Neuronal stem cell (in vitro differentiated cells): ENCODE measurements at regions not wholly inside any gene's neighbourhood (a gene's known extent, or its start where the extent isn't known, plus 50 kb on each side); places are given as distances from the start of the nearest gene placed in this dataset.

Experiments
- DNase-seq: peaks from one replicate; pipeline ENCODE4 v3.0.0-alpha.2; 2013; ENCODE audit warnings: low spot score
- H2AFZ ChIP-seq: one replicate; pipeline ENCODE4 v1.6.1; 2013; ENCODE audit warnings: mild to moderate bottlenecking, low read length, inconsistent platforms
- H2AK5ac ChIP-seq: 2 replicates; pipeline ENCODE4 v1.6.1; 2013; ENCODE audit warnings: low read depth, mild to moderate bottlenecking, inconsistent platforms, low read length, moderate library complexity, mixed read lengths
- H2BK120ac ChIP-seq: 2 replicates; pipeline ENCODE4 v1.6.1; 2013; ENCODE audit warnings: low read depth, mild to moderate bottlenecking, inconsistent platforms, low read length, moderate library complexity, mixed read lengths
- H2BK12ac ChIP-seq: one replicate; pipeline ENCODE4 v1.6.1; 2013; ENCODE audit warnings: low read length, inconsistent platforms
- H2BK15ac ChIP-seq: 2 replicates; pipeline ENCODE4 v1.6.1; 2013; ENCODE audit warnings: mild to moderate bottlenecking, low read length, inconsistent platforms, mixed read lengths
- H2BK5ac ChIP-seq: one replicate; pipeline ENCODE4 v1.6.1; 2013; ENCODE audit warnings: inconsistent platforms, mild to moderate bottlenecking, low read length, moderate library complexity
- H3K14ac ChIP-seq: one replicate; pipeline ENCODE4 v1.6.1; 2013; ENCODE audit warnings: low read length, inconsistent platforms
- H3K18ac ChIP-seq: 2 replicates; pipeline ENCODE4 v1.6.1; 2013; ENCODE audit warnings: low read length, inconsistent platforms
- H3K23ac ChIP-seq: 2 replicates; pipeline ENCODE4 v1.6.1; 2013; ENCODE audit warnings: low read depth, mild to moderate bottlenecking, mixed read lengths, low read length, inconsistent platforms; ENCODE audit not compliant: poor library complexity
- H3K27ac ChIP-seq: replicated peaks from 3 replicates; pipeline ENCODE4 v1.5.1; 2013; ENCODE audit warnings: low read length, inconsistent platforms
- H3K27me3 ChIP-seq, 3 experiments: 2 replicates each; pipeline ENCODE4 v1.6.1; 2013; ENCODE audit warnings: low read length in 3 of 3, mild to moderate bottlenecking in 2 of 3, inconsistent platforms in 1 of 3, low read depth in 1 of 3, mixed read lengths in 1 of 3, moderate library complexity in 1 of 3; ENCODE audit not compliant: control insufficient read depth in 3 of 3, insufficient read depth in 3 of 3
- H3K36me3 ChIP-seq, 2 donors: replicated peaks in 1 of 2; 2 replicates each; pipeline ENCODE4 v1.6.1; 2013; ENCODE audit warnings: low read length in 2 of 2; ENCODE audit not compliant: control insufficient read depth in 2 of 2, insufficient read depth in 2 of 2
- H3K4ac ChIP-seq: 2 replicates; pipeline ENCODE4 v1.6.1; 2013; ENCODE audit warnings: inconsistent platforms, mild to moderate bottlenecking, low read length, moderate library complexity
- H3K4me1 ChIP-seq, 2 donors: 1 replicate in 1 of 2; 2 replicates in 1 of 2; pipeline ENCODE4 v1.6.1; 2013; ENCODE audit warnings: low read length in 2 of 2, low read depth in 1 of 2; ENCODE audit not compliant: control insufficient read depth in 2 of 2, insufficient read depth in 1 of 2
- H3K4me2 ChIP-seq: one replicate; pipeline ENCODE4 v1.6.1; 2013; ENCODE audit warnings: mild to moderate bottlenecking, low read length, inconsistent platforms; ENCODE audit not compliant: insufficient read depth, poor library complexity, severe bottlenecking
- H3K4me3 ChIP-seq, 2 donors: 2 replicates each; pipeline ENCODE4 v1.5.1; 2013; ENCODE audit warnings: low read length in 2 of 2, mild to moderate bottlenecking in 2 of 2, inconsistent platforms in 1 of 2, moderate library complexity in 1 of 2
- H3K79me1 ChIP-seq: one replicate; pipeline ENCODE4 v1.6.1; 2013; ENCODE audit warnings: low read depth, mild to moderate bottlenecking, inconsistent platforms, low read length, moderate library complexity
- H3K9ac ChIP-seq: one replicate; pipeline ENCODE4 v1.6.1; 2013; ENCODE audit warnings: mild to moderate bottlenecking, low read depth, low read length, inconsistent platforms; ENCODE audit not compliant: poor library complexity
- H3K9me3 ChIP-seq, 2 donors: replicated peaks in 1 of 2; 2 replicates each; pipeline versions ENCODE3 to v1.6.1; 2013; ENCODE audit warnings: low read length in 2 of 2, mild to moderate bottlenecking in 2 of 2, inconsistent platforms in 1 of 2, low read depth in 1 of 2, mixed read lengths in 1 of 2, moderate library complexity in 1 of 2; ENCODE audit not compliant: control insufficient read depth in 2 of 2, insufficient read depth in 1 of 2
- H4K8ac ChIP-seq: one replicate; pipeline ENCODE4 v1.6.1; 2013; ENCODE audit warnings: low read depth, mild to moderate bottlenecking, inconsistent platforms, low read length, moderate library complexity
- H4K91ac ChIP-seq: one replicate; pipeline ENCODE4 v1.6.1; 2013; ENCODE audit warnings: low read length, low read depth, mild to moderate bottlenecking, inconsistent platforms; ENCODE audit not compliant: poor library complexity
- WGBS, 2 donors: extraction: QIAGEN DNeasy Blood & Tissue Kit; methylation state at CpG; one replicate each; pipeline ENCODE4 v1.1.7; 2013; ENCODE audit warnings: missing lambda C conversion rate in 2 of 2, mixed read lengths in 1 of 2; ENCODE audit not compliant: insufficient read length in 2 of 2, insufficient replicate concordance in 1 of 2; ENCODE audit errors: extremely low coverage in 2 of 2; 5-methylcytosine and 5-hydroxymethylcytosine counted together

GRCh38 chr1:239040523-239040922 is 345.8 kb upstream of the CHRM3 start:
- H3K4ac ChIP-seq: no peak overlapping the region
- H2AK5ac ChIP-seq: no peak overlapping the region
- H3K14ac ChIP-seq: no peak overlapping the region
- no peak overlapping the region for H3K23ac ChIP-seq
- H2BK120ac ChIP-seq: no peak overlapping the region
- no peak overlapping the region for H3K9ac ChIP-seq
- H2AFZ ChIP-seq: no peak overlapping the region
- no peak overlapping the region for H2BK5ac ChIP-seq
- H3K36me3 ChIP-seq: no peaks in the 10 kb centered on the region
- H3K27ac ChIP-seq: no peak overlapping the region
- H3K27me3 ChIP-seq: no peaks in the 10 kb centered on the region
- no peak overlapping the region for H3K4me3 ChIP-seq
- WGBS, 2 donors: no CpG with 5 or more reads among the region's 2 CpGs
- no peak overlapping the region for H3K4me2 ChIP-seq
- no peak overlapping the region for H4K91ac ChIP-seq
- H4K8ac ChIP-seq: no peak overlapping the region
- H3K79me1 ChIP-seq: no peaks in the 10 kb centered on the region
- H3K9me3 ChIP-seq: no peaks in the 10 kb centered on the region
- no peak overlapping the region for H2BK12ac ChIP-seq
- no peak for DNase-seq
- H3K4me1 ChIP-seq: no peaks in the 10 kb centered on the region
- H3K18ac ChIP-seq: no peak overlapping the region
- H2BK15ac ChIP-seq: no peak overlapping the region

- no peak overlapping the region for H2AFZ ChIP-seq
- no peak overlapping the region for H2BK5ac ChIP-seq
- no peak overlapping the region for H3K4ac ChIP-seq
- no peak overlapping the region for H2BK15ac ChIP-seq
- H3K27me3 ChIP-seq: no peaks in the 10 kb centered on the region
- no peak overlapping the region for H3K4me3 ChIP-seq
- no peak for DNase-seq
- no peaks in the 10 kb centered on the region for H3K4me1 ChIP-seq
- no peak overlapping the region for H3K23ac ChIP-seq
- no peak overlapping the region for H2BK12ac ChIP-seq
- no peak overlapping the region for H3K4me2 ChIP-seq
- H2BK120ac ChIP-seq: no peak overlapping the region
- no peaks in the 10 kb centered on the region for H3K36me3 ChIP-seq
- no peaks in the 10 kb centered on the region for H3K9me3 ChIP-seq
- H4K8ac ChIP-seq: no peak overlapping the region
- no peak overlapping the region for H3K14ac ChIP-seq
- H3K18ac ChIP-seq: no peak overlapping the region
- no peak overlapping the region for H2AK5ac ChIP-seq
- no peak overlapping the region for H4K91ac ChIP-seq
- H3K9ac ChIP-seq: no peak overlapping the region
- no CpG with 5 or more reads among the region's 5 CpGs for WGBS, 2 donors
- no peak overlapping the region for H3K27ac ChIP-seq
- H3K79me1 ChIP-seq: no peaks in the 10 kb centered on the region
These were observed 355.1 kb upstream of the CHRM3 start for GRCh38 chr1:239031310-239031709.

DNA sequence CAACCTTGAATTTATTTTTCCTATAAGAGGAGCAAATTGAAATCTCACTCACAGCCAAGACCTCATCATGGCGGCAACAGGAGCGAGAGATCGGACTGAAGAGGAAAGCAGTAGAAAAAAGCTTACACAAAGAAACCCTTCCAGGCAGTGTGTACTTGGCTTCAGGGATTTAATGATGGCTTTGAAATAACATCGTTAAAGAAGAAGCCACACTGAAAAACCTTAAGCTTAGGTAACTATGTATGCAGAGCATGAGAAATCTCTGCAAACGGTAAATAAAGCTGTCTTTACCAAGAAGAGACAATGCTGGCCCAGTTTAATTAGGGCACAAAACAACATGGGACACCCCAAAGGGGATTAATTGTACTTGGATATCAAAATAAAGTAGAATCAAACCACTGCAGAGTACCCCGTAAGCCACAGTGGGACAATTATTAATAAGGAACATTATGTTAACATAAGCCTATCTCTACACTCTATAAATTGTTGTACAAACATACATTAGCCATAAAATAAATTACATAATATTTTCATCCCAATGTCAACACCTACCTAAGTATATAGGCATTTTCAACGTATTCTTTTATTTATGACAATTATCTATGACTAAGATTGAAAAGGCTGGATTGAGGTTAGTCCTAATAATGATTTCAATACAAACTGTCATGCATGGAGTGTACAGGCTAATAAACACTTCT is 360.2 kb upstream of the CHRM3 start:
- H4K91ac ChIP-seq: no peak overlapping the region
- no peak overlapping the region for H3K9ac ChIP-seq
- no peak overlapping the region for H4K8ac ChIP-seq
- no peaks in the 10 kb centered on the region for H3K27me3 ChIP-seq
- no peak overlapping the region for H3K18ac ChIP-seq
- H2BK5ac ChIP-seq: no peak overlapping the region
- H3K4ac ChIP-seq: no peak overlapping the region
- no peak overlapping the region for H2AK5ac ChIP-seq
- no peaks in the 10 kb centered on the region for H3K4me1 ChIP-seq
- no peak overlapping the region for H2AFZ ChIP-seq
- H2BK12ac ChIP-seq: no peak overlapping the region
- no peaks in the 10 kb centered on the region for H3K79me1 ChIP-seq
- H3K36me3 ChIP-seq: no peaks in the 10 kb centered on the region
- H3K4me2 ChIP-seq: no peak overlapping the region
- no peak overlapping the region for H2BK120ac ChIP-seq
- H2BK15ac ChIP-seq: no peak overlapping the region
- no peak overlapping the region for H3K23ac ChIP-seq
- no peak overlapping the region for H3K4me3 ChIP-seq
- H3K14ac ChIP-seq: no peak overlapping the region
- WGBS, 2 donors: no CpG with 5 or more reads among the region's 7 CpGs
- H3K9me3 ChIP-seq: no peaks in the 10 kb centered on the region
- H3K27ac ChIP-seq: no peak overlapping the region
- no peak for DNase-seq

GRCh38 chr1:239025223-239025622 is 361.1 kb upstream of the CHRM3 start:
- H3K9ac ChIP-seq: no peak overlapping the region
- no peaks in the 10 kb centered on the region for H3K79me1 ChIP-seq
- H3K4me2 ChIP-seq: no peak overlapping the region
- no peak for DNase-seq
- H3K27ac ChIP-seq: no peak overlapping the region
- H3K36me3 ChIP-seq: no peaks in the 10 kb centered on the region
- no peak overlapping the region for H2AFZ ChIP-seq
- H4K91ac ChIP-seq: no peak overlapping the region
- H2BK12ac ChIP-seq: no peak overlapping the region
- H3K18ac ChIP-seq: no peak overlapping the region
- H3K9me3 ChIP-seq: no peaks in the 10 kb centered on the region
- no peak overlapping the region for H2AK5ac ChIP-seq
- H3K4me3 ChIP-seq: no peak overlapping the region
- no peak overlapping the region for H4K8ac ChIP-seq
- no peak overlapping the region for H3K14ac ChIP-seq
- H2BK120ac ChIP-seq: no peak overlapping the region
- H2BK15ac ChIP-seq: no peak overlapping the region
- no peak overlapping the region for H2BK5ac ChIP-seq
- no peaks in the 10 kb centered on the region for H3K4me1 ChIP-seq
- H3K4ac ChIP-seq: no peak overlapping the region
- WGBS, 2 donors: no CpG with 5 or more reads among the region's 7 CpGs
- H3K23ac ChIP-seq: no peak overlapping the region
- no peaks in the 10 kb centered on the region for H3K27me3 ChIP-seq
